K562 (cell line): ENCODE measurements at regions not wholly inside any gene's neighbourhood (a gene's known extent, or its start where the extent isn't known, plus 50 kb on each side); places are given as distances from the start of the nearest gene placed in this dataset.

Experiments
- HDGF ChIP-seq: fragments of 450-650 bp; IDR thresholded peaks from 2 replicates; pipeline ENCODE4 v1.6.1; 2016
- NFE2 ChIP-seq: IDR thresholded peaks from 2 replicates; pipeline ENCODE4 v1.6.1; 2014; ENCODE audit warnings: antibody characterized with exemption, low read depth
- NUFIP1 ChIP-seq: fragments of 450-650 bp; IDR thresholded peaks from 2 replicates; pipeline ENCODE4 v1.6.1; 2018; ENCODE audit not compliant: partially characterized antibody
- PCBP1 ChIP-seq: fragments of 200-400 bp; formaldehyde crosslinking; IDR thresholded peaks from 2 replicates; pipeline ENCODE4 v1.6.1; 2018; ENCODE audit warnings: mild to moderate bottlenecking, low read depth, low read length; ENCODE audit not compliant: poor library complexity, severe bottlenecking
- POLR2AphosphoS2 ChIP-seq: IDR thresholded peaks from 2 replicates; pipeline ENCODE4 v1.6.1; 2012; ENCODE audit warnings: low read length, improper control_type of control experiment
- RAD51 ChIP-seq: fragments of 450-650 bp; IDR thresholded peaks from 2 replicates; pipeline ENCODE4 v1.7.1; 2016; ENCODE audit warnings: low read depth, mild to moderate bottlenecking, borderline replicate concordance
- RBBP5 ChIP-seq: fragments of 200-600 bp; sonication (generic); IDR thresholded peaks from 2 replicates; pipeline ENCODE4 v1.6.1; 2012; ENCODE audit warnings: borderline replicate concordance, mild to moderate bottlenecking, low read length, control low read depth, inconsistent platforms; ENCODE audit not compliant: insufficient read depth, poor library complexity, severe bottlenecking
- RBM15 ChIP-seq: fragments of 200-400 bp; formaldehyde crosslinking; IDR thresholded peaks from 2 replicates; pipeline ENCODE4 v1.6.1; 2018; ENCODE audit warnings: mild to moderate bottlenecking, low read length, moderate library complexity; ENCODE audit not compliant: insufficient read depth
- RBM39 ChIP-seq: fragments of 200-400 bp; formaldehyde crosslinking; optimal IDR thresholded peaks from 2 replicates; pipeline ENCODE3; 2018; ENCODE audit warnings: low read depth, low read length
- YBX1 ChIP-seq: fragments of 450-650 bp; IDR thresholded peaks from 2 replicates; pipeline ENCODE4 v1.7.1; 2016; ENCODE audit warnings: mild to moderate bottlenecking
- TF ChIP-seq, protein P1 (sequence below), 2 experiments: fragments of 450-650 bp in 1 of 2; sonication (generic) in 1 of 2; formaldehyde crosslinking in 1 of 2; IDR thresholded peaks; 2 replicates each; pipeline versions ENCODE4 v1.7.1 to v1.9.0; 2016 to 2022; ENCODE audit warnings: inconsistent platforms in 1 of 2, mild to moderate bottlenecking in 1 of 2, missing genetic modification reagents in 1 of 2
- TF ChIP-seq, protein P2 (sequence below): sonication (generic); formaldehyde crosslinking; IDR thresholded peaks from 2 replicates; pipeline ENCODE4 v1.8.0; 2022; ENCODE audit warnings: mild to moderate bottlenecking, missing genetic modification reagents

DNA sequence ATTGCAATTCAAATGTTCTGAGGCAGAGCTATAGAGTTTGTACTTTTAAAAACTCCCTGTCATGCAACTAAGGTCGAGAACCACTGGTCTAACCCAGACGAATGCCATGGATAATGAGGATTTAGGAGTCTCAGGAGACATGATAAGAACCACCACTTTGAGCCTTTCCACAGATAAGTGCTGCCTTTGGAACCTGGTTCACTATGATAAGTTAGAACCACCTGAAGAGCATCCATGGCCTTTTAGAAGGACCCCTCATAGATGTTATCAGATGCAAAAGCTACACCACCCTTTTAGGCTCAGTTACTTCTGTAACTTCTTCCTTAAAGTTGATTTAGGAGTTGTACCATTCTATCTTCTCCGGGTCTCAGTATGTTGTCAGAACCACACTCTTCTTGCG, 350.6 kb upstream of the CCL2 start (continued):
- TF ChIP-seq, protein P1, sequence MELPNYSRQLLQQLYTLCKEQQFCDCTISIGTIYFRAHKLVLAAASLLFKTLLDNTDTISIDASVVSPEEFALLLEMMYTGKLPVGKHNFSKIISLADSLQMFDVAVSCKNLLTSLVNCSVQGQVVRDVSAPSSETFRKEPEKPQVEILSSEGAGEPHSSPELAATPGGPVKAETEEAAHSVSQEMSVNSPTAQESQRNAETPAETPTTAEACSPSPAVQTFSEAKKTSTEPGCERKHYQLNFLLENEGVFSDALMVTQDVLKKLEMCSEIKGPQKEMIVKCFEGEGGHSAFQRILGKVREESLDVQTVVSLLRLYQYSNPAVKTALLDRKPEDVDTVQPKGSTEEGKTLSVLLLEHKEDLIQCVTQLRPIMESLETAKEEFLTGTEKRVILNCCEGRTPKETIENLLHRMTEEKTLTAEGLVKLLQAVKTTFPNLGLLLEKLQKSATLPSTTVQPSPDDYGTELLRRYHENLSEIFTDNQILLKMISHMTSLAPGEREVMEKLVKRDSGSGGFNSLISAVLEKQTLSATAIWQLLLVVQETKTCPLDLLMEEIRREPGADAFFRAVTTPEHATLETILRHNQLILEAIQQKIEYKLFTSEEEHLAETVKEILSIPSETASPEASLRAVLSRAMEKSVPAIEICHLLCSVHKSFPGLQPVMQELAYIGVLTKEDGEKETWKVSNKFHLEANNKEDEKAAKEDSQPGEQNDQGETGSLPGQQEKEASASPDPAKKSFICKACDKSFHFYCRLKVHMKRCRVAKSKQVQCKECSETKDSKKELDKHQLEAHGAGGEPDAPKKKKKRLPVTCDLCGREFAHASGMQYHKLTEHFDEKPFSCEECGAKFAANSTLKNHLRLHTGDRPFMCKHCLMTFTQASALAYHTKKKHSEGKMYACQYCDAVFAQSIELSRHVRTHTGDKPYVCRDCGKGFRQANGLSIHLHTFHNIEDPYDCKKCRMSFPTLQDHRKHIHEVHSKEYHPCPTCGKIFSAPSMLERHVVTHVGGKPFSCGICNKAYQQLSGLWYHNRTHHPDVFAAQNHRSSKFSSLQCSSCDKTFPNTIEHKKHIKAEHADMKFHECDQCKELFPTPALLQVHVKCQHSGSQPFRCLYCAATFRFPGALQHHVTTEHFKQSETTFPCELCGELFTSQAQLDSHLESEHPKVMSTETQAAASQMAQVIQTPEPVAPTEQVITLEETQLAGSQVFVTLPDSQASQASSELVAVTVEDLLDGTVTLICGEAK (IDR thresholded peaks at IDR 0.05): no peak
- TF ChIP-seq, protein P1 (CRISPR knock-in tag; IDR thresholded peaks at IDR 0.05): no peak
- TF ChIP-seq RBM15 (no peak), PCBP1 (no peak), POLR2AphosphoS2 (no peak), RBBP5 (no peak), NUFIP1 (no peak), HDGF (no peak), YBX1 (no peak), NFE2 (peak; percentile 76), RAD51 (no peak), RBM39 (no peak)
- TF ChIP-seq, protein P2, sequence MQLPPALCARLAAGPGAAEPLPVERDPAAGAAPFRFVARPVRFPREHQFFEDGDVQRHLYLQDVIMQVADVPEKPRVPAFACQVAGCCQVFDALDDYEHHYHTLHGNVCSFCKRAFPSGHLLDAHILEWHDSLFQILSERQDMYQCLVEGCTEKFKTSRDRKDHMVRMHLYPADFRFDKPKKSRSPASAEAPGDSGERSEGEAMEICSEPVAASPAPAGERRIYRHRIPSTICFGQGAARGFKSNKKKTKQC (CRISPR knock-in tag): no peak
